A549 (cell line): ENCODE measurements at regions not wholly inside any gene's neighbourhood (a gene's known extent, or its start where the extent isn't known, plus 50 kb on each side); places are given as distances from the start of the nearest gene placed in this dataset.
"Not testable (repeated sequence)": the region's sequence is repeated elsewhere in the genome, so short reads cannot be mapped to it uniquely, and the experiment has no call there.

Experiments
- ATAC-seq, 2 experiments: fragments of 200-7000 bp in 1 of 2; fragments of >200 bp in 1 of 2; cut with Nextera tagmentation in 1 of 2; cut with Tn5 transposase in 1 of 2; 3 replicates each; pipeline versions ENCODE4 v1.8.0 to v1.9.1; 2018 to 2020; ENCODE audit warnings: mild to moderate bottlenecking in 1 of 2, moderate library complexity in 1 of 2
- CTCF ChIA-PET: fragments of 300-600 bp; sonication (Branson Sonifier 250); formaldehyde crosslinking; extraction: SDS; loops from one replicate; lab custom pipeline; 2021; ENCODE audit warnings: antibody characterized with exemption, inconsistent platforms; lab: Yijun Ruan, JAX
- POLR2A ChIA-PET: fragments of 350-600 bp; formaldehyde crosslinking; extraction: SDS; loops from one replicate; lab custom pipeline; 2021; ENCODE audit warnings: antibody characterized with exemption, inconsistent platforms; lab: Yijun Ruan, JAX
- DNase-seq, 2 experiments: peaks; one replicate each; pipeline versions ENCODE4 v3.0.0 to v3.0.0-alpha.2; 2011 to 2016; ENCODE audit warnings: low read depth in 1 of 2, low spot score in 1 of 2
- FAIRE-seq: peaks from 2 replicates; lab custom pipeline; 2011; peaks lifted over from hg19 to GRCh38; lab: Jason Lieb, UNC
- H3K27ac ChIP-seq, 2 experiments: fragments of >200 bp; sonication (Bioruptor Twin); formaldehyde crosslinking; 3 replicates each; pipeline ENCODE4 v1.5.1; 2016 to 2017
- H3K4me1 ChIP-seq: fragments of >200 bp; sonication (Bioruptor Twin); formaldehyde crosslinking; 3 replicates; pipeline ENCODE4 v1.6.1; 2016
- H3K4me2 ChIP-seq: fragments of >200 bp; sonication (Bioruptor Twin); formaldehyde crosslinking; 3 replicates; pipeline ENCODE4 v1.6.1; 2016
- H3K4me3 ChIP-seq: fragments of >200 bp; sonication (Bioruptor Twin); formaldehyde crosslinking; 3 replicates; pipeline ENCODE4 v1.5.1; 2016
- H3K9me3 ChIP-seq: fragments of >200 bp; sonication (Bioruptor Twin); formaldehyde crosslinking; 3 replicates; pipeline ENCODE4 v1.6.1; 2016
- CBX2 ChIP-seq: fragments of 200-600 bp; sonication (generic); IDR thresholded peaks from 2 replicates; pipeline ENCODE4 v1.6.1; 2016; ENCODE audit warnings: low read depth, mild to moderate bottlenecking, borderline replicate concordance
- ESRRA ChIP-seq: fragments of 150-350 bp; IDR thresholded peaks from 2 replicates; pipeline ENCODE4 v1.6.1; 2014; ENCODE audit warnings: mild to moderate bottlenecking, low read length, borderline replicate concordance
- FOSL2 ChIP-seq, 2 experiments: fragments of 450-650 bp in 1 of 2; fragments of >200 bp in 1 of 2; sonication (Bioruptor Twin) in 1 of 2; formaldehyde crosslinking; IDR thresholded peaks; 2 replicates each; pipeline versions ENCODE4 v1.5.0 to v1.6.1; 2016 to 2020; ENCODE audit warnings: mild to moderate bottlenecking in 1 of 2, moderate library complexity in 1 of 2
- FOXS1 ChIP-seq: fragments of 250-450 bp; sonication (Bioruptor Pico); IDR thresholded peaks from 2 replicates; pipeline ENCODE4 v1.5.0; 2020; ENCODE audit warnings: mild to moderate bottlenecking, moderate library complexity
- GATA3 ChIP-seq: IDR thresholded peaks from 2 replicates; pipeline ENCODE4 v1.6.1; 2012; ENCODE audit warnings: borderline replicate concordance
- HOXB13 ChIP-seq: fragments of 250-450 bp; sonication (Bioruptor Pico); IDR thresholded peaks from 2 replicates; pipeline ENCODE4 v1.5.0; 2020; ENCODE audit warnings: low read depth, mild to moderate bottlenecking, moderate library complexity
- MAFK ChIP-seq: fragments of 450-650 bp; IDR thresholded peaks from 2 replicates; pipeline ENCODE4 v1.6.1; 2014; ENCODE audit not compliant: partially characterized antibody
- NFE2L2 ChIP-seq: fragments of 150-350 bp; conservative IDR thresholded peaks from 2 replicates; pipeline ENCODE4 v1.6.1; 2014; ENCODE audit warnings: low read length
- RAD21 ChIP-seq, 2 experiments: fragments of >200 bp in 1 of 2; sonication (Bioruptor Twin) in 1 of 2; formaldehyde crosslinking in 1 of 2; IDR thresholded peaks in 1 of 2; conservative IDR thresholded peaks in 1 of 2; 2 replicates in 1 of 2; 3 replicates in 1 of 2; pipeline ENCODE4 v1.6.1; 2012 to 2018; ENCODE audit warnings: inconsistent platforms in 1 of 2
- RFX5 ChIP-seq: fragments of 450-650 bp; IDR thresholded peaks from 2 replicates; pipeline ENCODE4 v1.7.1; 2014; ENCODE audit warnings: antibody characterized with exemption, mild to moderate bottlenecking, moderate library complexity
- RNF2 ChIP-seq: fragments of 200-600 bp; sonication (generic); IDR thresholded peaks from 2 replicates; pipeline ENCODE4 v1.6.1; 2016; ENCODE audit warnings: low read depth, mild to moderate bottlenecking, antibody characterized with exemption, moderate library complexity, borderline replicate concordance
- ZC3H11A ChIP-seq: fragments of 450-650 bp; IDR thresholded peaks from 2 replicates; pipeline ENCODE4 v1.6.1; 2014; ENCODE audit warnings: antibody characterized with exemption, mild to moderate bottlenecking
- ZFP36 ChIP-seq: fragments of 450-650 bp; IDR thresholded peaks from 2 replicates; pipeline ENCODE4 v1.6.1; 2014; ENCODE audit warnings: borderline replicate concordance; ENCODE audit not compliant: partially characterized antibody
- WGBS: methylation state at CpG from one replicate; pipeline ENCODE4 v1.1.6; 2017; ENCODE audit errors: missing lambda C conversion rate; 5-methylcytosine and 5-hydroxymethylcytosine counted together
- TF ChIP-seq, protein P1 (sequence below): fragments of >200 bp; sonication (Bioruptor Twin); formaldehyde crosslinking; IDR thresholded peaks from 2 replicates; pipeline ENCODE4 v1.6.1; 2016

DNA sequence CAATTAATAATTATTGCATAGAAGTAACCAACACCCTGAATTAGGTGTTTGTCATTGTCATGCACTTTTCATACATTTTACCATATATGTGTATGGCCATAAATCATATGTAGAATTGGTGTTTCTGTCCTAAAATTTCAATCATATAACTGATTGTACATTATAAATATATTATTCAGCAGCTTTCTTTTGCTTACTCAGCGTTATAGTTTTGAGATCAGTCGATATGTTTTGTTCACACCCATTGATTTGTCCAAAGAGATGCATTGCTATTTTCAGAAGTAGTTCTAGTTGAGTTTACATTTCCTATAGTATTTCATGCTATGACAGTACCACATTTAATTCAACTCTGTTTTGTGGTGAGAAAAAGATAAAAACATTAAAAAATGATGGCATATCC, 50.5 kb upstream of the PARP4 start:
- Histone ChIP-seq H3K4me2 (no peak overlapping the region), H3K27ac (no peak overlapping the region), H3K4me3 (no peak overlapping the region), H3K4me1 (no peaks in the 10 kb centered on the region)
- ChIA-PET CTCF (no interaction called here), POLR2A (no interaction called here)
- 13% methylated on average over 2 of the region's 2 CpGs for WGBS
- DNase-seq (no peak), ATAC-seq (no peak)
- TF ChIP-seq HOXB13 (CRISPR knock-in tag) (no peak), MAFK (peak; percentile 60), CBX2 (no peak)
- TF ChIP-seq, all 56 proteins: peak for 1
- FAIRE-seq = no peak
- H3K9me3 ChIP-seq = no peaks in the 10 kb centered on the region

- H3K9me3 ChIP-seq, H3K4me2 ChIP-seq, H3K27ac ChIP-seq, CTCF ChIA-PET, POLR2A ChIA-PET, H3K4me3 ChIP-seq, DNase-seq, FAIRE-seq, ATAC-seq, H3K4me1 ChIP-seq: not testable (repeated sequence)
- 21% methylated on average over 1 of the region's 1 CpG for WGBS
Observed at GRCh38 chr13:24563971-24564370, 51.4 kb upstream of the PARP4 start.

- no peak for TF ChIP-seq RAD21 (conservative IDR thresholded peaks at IDR 0.05 in 1 of 2, IDR thresholded peaks at IDR 0.05 in 1 of 2)
- TF ChIP-seq CBX2 = no peak
- TF ChIP-seq FOXS1 = no peak
- TF ChIP-seq RNF2 = no peak
- TF ChIP-seq ESRRA = no peak
- no peak for TF ChIP-seq FOSL2 (IDR thresholded peaks at IDR 0.05)
- TF ChIP-seq FOSL2 (CRISPR knock-in tag; IDR thresholded peaks at IDR 0.05) = no peak
- no peak for TF ChIP-seq NFE2L2
- TF ChIP-seq ZC3H11A = no peak
- TF ChIP-seq, protein P1, sequence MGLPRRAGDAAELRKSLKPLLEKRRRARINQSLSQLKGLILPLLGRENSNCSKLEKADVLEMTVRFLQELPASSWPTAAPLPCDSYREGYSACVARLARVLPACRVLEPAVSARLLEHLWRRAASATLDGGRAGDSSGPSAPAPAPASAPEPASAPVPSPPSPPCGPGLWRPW = no peak
- no peak for TF ChIP-seq ZFP36
- no peak for TF ChIP-seq GATA3
- TF ChIP-seq, all 56 proteins: peak for 0
- H3K4me1 ChIP-seq = no peaks in the 10 kb centered on the region
- H3K9me3 ChIP-seq = no peaks in the 10 kb centered on the region
- H3K27ac ChIP-seq = no peak overlapping the region
- no peak for FAIRE-seq
- ChIA-PET POLR2A (no interaction called here), CTCF (no interaction called here)
- ATAC-seq = no peak
- H3K4me3 ChIP-seq = no peak overlapping the region
- WGBS = 53% methylated on average over 4 of the region's 4 CpGs
- H3K4me2 ChIP-seq = no peak overlapping the region
- no peak for DNase-seq
Observed at GRCh38 chr13:24564881-24565280, 52.3 kb upstream of the PARP4 start.

DNA sequence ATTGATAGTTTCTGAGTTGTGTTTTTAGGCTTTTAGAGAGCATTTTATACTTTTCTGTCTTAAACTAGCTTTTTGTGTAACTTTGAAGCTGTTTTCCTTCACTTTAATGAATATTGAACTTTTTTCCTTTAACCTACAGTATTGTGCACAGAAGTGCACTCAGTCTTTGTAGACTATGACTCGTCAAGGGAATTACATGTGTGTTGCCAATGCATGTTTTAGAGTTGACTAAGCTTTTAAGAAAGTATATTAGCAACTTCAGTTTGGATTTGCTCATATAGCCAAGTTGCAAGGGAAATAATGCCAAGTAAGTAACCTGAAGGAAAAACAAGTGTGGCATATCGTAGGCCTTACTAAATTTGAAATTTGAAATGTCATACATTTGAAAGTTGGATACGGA, 55.0 kb upstream of the PARP4 start:
- CTCF ChIA-PET = interaction anchor here (0.7 kb wide), 1 partner anchor 159 kb away, joined by 3 read pairs; no protein-coding TSS in a partner anchor
- H3K27ac ChIP-seq, H3K4me2 ChIP-seq, DNase-seq, FAIRE-seq, H3K9me3 ChIP-seq, H3K4me1 ChIP-seq, POLR2A ChIA-PET, H3K4me3 ChIP-seq, ATAC-seq: not testable (repeated sequence)
- 50% methylated on average over 3 of the region's 3 CpGs for WGBS

GRCh38 chr13:24574847-24575246, 62.3 kb upstream of the PARP4 start:
- no peak overlapping the region for H3K27ac ChIP-seq
- no peaks in the 10 kb centered on the region for H3K9me3 ChIP-seq
- CTCF ChIA-PET = no interaction called here
- TF ChIP-seq ESRRA (no peak), RFX5 (no peak)
- TF ChIP-seq, all 56 proteins: peak for 0
- Histone ChIP-seq H3K4me2 (no peak overlapping the region), H3K4me1 (no peaks in the 10 kb centered on the region), H3K4me3 (no peak overlapping the region)
- WGBS = 7% methylated on average over 1 of the region's 1 CpG
- POLR2A ChIA-PET = no interaction called here
- no peak for ATAC-seq
- no peak for FAIRE-seq
- no peak for DNase-seq
